A673 (cell line): ENCODE measurements at regions not wholly inside any gene's neighbourhood (a gene's known extent, or its start where the extent isn't known, plus 50 kb on each side); places are given as distances from the start of the nearest gene placed in this dataset.

ENCODE experiments used
- EZH2 ChIP-seq: fragments of 200-600 bp; sonication (generic); IDR thresholded peaks from 2 replicates; pipeline ENCODE4 v1.6.1; 2017; ENCODE audit warnings: borderline replicate concordance, low read depth, mild to moderate bottlenecking, mixed read lengths, antibody characterized with exemption, low read length; ENCODE audit not compliant: poor library complexity, severe bottlenecking
- TF ChIP-seq, protein P1 (sequence below): fragments of 300-800, 200-600 bp; sonication (generic); conservative IDR thresholded peaks from 2 replicates; pipeline ENCODE4 v1.5.1; 2017; ENCODE audit warnings: low read depth, mild to moderate bottlenecking, antibody characterized with exemption, low read length, moderate library complexity, mixed read lengths

DNA sequence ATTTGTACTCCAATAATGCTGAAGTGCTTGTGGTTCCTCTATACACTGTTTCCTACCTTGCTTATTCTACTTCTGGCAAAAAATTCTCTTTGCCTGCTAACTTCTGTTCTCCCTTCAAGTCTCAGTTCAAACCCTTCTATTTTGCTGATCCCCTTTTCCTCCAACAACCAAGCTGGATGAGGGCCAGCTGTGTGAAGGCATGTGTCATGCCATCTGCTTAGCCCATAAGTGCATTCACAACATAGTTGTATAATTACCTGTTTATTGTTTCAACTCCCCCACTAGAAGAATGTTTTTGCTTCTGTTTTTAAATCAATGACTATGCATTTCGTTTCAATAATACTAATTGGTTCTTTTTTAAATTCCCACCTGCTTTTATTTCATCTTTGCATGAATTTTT is 1951.4 kb upstream of the WWC1 start:
- TF ChIP-seq, protein P1, sequence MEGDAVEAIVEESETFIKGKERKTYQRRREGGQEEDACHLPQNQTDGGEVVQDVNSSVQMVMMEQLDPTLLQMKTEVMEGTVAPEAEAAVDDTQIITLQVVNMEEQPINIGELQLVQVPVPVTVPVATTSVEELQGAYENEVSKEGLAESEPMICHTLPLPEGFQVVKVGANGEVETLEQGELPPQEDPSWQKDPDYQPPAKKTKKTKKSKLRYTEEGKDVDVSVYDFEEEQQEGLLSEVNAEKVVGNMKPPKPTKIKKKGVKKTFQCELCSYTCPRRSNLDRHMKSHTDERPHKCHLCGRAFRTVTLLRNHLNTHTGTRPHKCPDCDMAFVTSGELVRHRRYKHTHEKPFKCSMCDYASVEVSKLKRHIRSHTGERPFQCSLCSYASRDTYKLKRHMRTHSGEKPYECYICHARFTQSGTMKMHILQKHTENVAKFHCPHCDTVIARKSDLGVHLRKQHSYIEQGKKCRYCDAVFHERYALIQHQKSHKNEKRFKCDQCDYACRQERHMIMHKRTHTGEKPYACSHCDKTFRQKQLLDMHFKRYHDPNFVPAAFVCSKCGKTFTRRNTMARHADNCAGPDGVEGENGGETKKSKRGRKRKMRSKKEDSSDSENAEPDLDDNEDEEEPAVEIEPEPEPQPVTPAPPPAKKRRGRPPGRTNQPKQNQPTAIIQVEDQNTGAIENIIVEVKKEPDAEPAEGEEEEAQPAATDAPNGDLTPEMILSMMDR: no peak
- TF ChIP-seq EZH2: no peak
